ENCODE measurements at regions not wholly inside any gene's neighbourhood (a gene's known extent, or its start where the extent isn't known, plus 50 kb on each side); places are given as distances from the start of the nearest gene placed in this dataset.

DNA sequence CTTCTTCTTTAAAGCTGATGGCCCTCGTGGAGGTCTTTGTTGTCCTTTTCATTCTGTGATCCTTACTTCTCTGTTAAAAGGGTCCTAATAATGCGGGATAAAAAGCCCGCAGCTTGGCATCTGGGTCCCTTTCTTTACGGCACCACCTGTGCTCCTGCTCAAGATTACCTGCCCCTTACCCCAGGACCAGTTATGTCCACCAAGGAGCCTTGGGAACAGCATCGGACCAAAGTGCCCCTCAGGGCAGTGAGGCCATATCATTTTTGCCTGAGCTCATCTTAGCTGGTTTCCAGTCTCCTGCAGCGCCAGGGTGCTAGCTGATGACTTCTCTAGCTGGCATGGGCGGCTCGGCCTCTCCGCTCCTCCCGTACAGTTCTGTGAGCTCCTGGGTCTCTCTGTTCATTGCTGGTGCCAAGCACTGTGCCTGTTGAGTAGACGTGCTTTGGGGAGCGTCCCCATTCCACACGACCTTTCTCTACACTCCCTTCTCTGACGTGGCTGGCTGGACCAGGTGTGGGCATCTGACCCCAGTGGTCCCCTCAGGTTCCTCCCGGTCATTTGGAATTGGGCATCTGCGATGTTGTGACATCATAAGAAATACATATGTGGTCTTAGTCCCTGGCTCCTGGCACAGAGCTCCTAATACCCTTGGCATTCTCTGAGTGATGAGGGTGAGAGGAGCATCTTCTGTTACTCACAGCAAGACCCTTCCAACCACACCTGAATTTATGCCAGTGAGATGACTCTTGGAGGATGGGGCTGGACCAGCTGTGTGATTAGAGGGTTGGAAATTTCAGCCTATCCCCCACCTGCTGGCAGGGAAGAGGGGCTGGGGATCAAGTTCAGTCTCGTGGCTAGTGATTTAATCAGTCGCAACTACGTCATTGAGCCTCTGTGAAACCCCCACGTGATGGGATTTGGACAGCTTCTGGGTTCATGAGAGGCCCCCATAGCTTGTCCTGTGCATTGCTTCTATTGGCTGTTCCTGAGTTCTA, 134.2 kb upstream of the HS6ST1 start:
- no peak for FAIRE-seq

- no peak for FAIRE-seq
These were observed 136.5 kb upstream of the HS6ST1 start for GRCh38 chr2:128454980-128455720.

DNA sequence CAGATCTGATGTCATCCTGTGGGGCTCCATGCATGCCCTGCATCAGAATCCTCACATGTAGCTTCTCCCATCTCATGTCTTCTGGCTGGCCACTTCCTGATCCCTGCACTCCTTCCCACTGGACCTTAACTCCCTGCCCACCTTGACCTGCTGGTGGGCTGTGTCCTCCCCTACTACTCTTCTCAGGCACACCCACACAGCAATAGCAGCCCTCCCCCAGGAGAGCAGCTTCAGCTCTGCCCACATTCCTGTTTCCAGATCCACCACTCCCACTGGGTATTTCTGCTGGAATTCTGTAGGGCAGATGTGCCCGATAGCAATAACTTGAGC, 137.0 kb upstream of the HS6ST1 start:
- no peak for FAIRE-seq

DNA sequence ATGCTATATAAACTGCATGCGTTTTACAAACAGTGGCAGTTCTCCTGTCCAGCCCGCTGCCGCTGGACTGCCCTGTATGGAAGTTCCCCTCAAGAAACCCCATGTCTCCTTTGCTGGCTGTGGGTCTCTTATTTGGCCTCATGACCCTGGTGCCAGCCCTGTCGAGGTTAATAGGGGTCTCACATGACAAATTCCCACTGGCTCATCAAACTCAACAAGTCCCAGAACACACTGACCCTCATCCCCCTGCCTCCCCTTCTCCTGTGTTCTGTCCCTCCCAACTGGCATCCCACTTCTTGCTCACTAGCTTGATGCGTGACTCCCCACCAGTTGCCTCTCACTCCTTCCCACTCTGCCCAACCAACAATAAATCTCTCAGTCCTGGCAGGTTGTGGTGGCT, 137.6 kb upstream of the HS6ST1 start:
- no peak for FAIRE-seq

DNA sequence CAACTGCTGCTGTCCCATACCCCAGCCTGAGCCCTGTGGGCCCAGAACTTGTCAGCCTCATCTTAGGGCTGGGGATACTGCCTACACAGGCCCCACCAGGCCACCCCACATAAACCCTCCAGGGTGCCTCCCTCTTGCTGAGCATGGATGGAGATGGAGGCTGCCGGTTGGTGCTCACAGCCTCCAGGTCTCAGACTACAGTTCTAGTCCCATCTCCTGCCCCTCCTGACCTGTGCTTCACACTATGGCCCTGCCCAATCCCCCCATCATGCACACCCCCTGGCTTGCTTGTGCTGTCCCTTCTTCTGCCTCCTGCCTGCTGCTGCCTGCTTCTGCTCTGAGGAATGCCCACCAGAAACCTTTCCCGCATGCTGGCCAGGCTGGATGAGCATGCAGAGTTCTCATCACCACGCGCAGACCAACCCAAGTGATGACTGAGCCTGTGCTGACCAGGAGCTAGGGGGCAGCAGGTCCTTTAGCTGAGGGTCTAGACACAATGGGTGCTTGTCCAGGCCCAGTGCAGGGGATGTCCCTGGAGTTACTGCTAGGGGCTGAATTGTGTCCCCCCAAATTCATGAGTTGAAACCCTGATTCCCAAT, 138.4 kb upstream of the HS6ST1 start:
- no peak for FAIRE-seq

DNA sequence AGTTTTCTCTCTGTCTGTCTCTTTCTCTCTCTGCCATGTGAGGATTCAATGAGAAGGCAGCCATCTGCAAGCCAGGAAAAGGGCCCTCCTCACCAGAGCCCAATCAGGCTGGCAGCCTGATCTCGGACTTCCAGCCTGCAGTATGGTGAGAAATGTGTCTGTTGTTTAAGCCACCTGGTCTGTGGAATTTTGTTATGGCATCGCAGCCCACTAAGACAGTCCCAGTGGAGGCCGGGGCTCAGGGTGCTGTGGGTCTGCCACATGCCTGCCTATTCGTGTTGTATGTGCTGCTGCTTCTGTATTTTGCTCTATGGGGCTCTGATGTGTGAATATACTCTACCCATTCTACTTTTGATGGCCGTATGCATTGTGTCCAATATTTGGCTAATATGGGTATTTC, 139.0 kb upstream of the HS6ST1 start:
- no peak for FAIRE-seq

DNA sequence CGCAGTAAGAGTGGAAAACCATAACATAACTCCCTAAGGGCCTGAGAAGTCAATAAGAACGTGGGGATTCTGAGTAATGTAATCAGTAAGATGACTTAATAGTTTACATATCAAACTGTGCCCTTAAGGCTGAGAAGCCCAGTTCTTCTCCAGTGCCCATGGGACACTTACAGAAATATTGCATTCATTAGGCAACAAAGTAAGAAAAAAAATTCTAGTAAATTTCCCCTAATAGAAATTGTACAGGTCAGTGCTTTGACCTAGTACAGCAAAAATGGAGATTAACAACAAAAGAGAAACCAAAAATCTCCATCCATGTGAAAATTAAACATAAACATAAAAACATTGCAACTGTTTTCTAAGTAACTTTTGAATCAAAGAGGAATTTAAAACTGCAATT, 139.8 kb upstream of the HS6ST1 start:
- FAIRE-seq = no peak

GRCh38 chr2:128464456-128464855, 145.8 kb upstream of the HS6ST1 start:
- no peak for FAIRE-seq

GRCh38 chr2:128465246-128466170, 146.8 kb upstream of the HS6ST1 start:
- no peak for FAIRE-seq

DNA sequence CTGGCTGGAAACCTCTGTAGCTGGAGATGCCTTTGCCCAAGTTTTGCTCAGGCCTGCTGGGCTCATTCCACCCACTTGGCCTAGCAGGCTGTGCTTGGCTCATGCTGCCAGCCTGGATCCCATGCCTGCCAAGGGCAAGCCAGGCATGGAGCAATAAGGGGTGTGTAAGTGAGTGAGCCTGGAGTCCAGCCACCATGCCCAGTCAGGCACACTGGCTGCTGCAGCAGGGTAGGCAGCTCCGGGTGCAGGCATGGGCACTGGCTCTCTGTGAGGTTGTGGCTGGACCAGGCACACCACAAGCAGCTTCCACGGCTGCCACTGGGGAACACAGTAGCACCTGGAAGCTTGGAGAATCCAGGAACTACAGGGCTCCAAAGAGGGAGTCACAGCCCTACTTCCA, 147.7 kb upstream of the HS6ST1 start:
- FAIRE-seq = no peak

DNA sequence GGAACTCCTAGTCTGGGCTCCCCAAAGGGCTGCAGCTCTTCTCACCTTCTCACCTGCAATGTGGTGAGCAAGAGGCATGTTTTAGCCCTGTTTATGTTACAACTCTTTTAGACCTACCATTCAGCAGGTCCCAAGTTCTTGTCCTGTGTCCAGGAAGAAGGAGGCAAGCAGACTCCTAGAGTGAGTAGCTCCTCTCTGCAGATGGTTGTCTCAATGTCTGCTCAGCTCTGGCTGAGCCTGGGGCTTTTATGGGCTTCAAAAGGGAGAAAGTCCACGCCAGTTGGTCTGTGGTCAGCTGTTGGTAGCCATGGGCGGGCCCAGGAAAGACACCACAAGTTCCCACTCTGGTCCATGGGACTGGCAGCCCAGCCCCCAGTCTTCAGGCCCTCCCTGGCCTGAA, 148.1 kb upstream of the HS6ST1 start:
- no peak for FAIRE-seq

- FAIRE-seq = no peak
These were observed 148.8 kb upstream of the HS6ST1 start for GRCh38 chr2:128467321-128467969.

DNA sequence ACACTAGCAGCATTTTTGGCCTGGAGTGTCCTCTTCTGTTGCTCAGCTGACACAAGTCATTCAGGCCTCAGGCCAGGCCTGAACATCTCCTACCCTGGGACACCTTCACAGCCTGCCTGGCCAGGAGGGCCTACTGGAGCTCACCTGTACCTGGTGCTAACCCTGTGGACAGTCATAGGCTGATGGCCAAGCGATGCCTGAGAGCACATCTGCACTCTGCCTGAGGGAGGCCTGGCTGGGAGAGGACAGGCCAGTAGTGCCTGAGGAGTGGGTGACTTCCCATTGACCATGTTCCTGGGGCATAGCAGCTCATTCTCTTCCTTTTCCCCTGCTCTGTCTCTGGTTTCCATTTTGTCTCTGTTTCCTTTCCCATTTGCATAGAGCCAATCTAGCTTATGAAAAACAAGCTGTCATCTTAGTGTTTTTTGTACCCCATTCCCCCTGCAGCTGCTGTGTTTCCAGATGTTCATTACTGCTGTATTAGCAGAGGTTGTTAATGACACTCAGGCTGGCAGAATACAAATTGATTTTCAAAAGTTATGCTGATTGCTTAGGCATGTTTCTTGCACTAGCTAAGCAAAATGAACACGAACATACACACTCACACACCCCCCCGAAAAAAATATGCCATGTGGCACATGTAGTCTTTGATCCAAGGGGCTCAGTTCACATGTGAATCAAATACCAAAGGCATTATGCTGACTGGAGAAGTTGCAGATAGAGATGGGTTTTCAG, 149.7 kb upstream of the HS6ST1 start:
- FAIRE-seq = no peak

DNA sequence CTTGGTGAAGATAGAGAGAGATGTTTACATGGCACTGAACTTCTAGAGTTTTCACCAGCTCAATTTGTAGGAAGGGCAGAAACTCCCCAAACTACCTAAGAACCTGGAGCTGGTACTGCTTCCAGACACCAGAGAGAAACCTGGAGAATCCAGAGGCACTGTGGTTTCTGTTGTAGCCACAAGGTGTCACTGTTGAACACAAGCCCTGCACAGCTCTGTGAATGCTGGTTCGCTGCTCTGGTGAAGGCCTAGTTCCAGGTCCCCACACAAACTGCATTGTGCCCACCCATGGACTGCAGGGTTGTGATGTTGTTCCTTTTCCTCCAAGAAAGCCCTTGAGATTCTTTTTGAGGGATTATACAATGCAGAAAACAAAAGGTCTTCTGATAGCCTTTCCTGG, 150.5 kb upstream of the HS6ST1 start:
- FAIRE-seq = no peak

GRCh38 chr2:128469875-128470274, 151.2 kb upstream of the HS6ST1 start:
- no peak for FAIRE-seq

DNA sequence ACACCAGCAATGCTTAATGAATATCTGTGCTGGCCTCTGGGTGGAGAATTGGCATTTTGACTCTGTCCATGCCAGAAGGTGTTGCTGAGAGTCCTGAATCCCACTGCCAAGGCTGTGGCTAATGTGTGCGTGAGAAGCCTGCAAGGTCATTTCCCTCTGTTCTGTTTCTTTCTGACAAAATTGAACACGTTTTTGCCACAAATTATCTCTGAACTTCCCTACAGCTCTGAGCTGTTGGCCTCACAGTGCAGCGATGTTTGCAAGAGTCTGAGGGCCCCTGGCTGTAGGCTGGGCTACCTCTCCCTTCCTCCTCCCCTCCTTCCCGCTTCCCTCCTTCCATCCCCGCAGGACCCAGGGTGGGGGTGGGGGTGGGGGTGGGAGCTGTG, 154.1 kb upstream of the HS6ST1 start:
- no peak for FAIRE-seq

- no peak for FAIRE-seq
These were observed 154.7 kb upstream of the HS6ST1 start for GRCh38 chr2:128473175-128474035.

DNA sequence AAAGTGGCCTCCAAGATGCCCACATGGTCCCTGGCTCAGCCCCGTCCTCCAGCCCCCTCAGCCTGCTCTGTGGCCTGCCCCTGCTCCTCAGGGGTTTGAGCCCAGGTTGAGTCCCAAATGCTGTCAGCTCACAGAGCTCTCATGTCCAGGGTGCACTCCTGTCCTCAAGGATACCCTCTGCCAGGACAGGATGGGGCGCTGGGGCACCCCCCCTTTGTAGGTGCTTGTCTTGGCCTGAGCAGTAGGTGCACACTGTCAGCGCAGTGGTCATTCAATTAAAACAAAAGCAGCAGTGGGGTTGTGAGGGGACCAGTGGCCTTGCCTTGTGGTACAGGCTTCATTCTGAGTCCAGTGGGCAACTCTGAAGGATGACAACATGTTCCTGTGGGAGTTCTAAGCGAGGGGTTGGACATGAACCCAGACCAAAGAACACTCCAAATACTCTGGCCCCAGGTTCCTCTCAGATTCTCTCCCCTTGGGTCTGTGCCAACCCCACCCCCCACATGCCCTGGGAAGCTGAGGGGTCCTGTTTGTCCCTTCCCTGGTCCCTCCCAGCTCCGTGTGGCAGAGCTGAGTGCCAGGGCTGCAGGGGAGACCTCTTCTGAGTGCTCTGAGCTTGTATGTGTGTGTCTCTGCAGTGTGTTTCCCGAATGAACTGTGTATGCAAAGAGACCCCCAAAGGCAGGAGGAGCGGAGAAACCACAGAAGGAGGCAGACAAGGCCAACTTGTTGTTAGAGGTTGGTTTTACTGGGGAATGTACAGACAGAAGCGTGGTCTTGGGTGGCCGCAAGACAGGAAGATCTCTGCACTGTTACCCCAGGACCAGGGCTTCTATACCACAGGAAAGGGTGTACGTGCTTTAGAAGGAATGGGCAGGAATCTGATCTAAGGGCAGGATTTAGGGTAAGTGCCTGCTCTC, 155.6 kb upstream of the HS6ST1 start:
- no peak for FAIRE-seq

GRCh38 chr2:128474962-128475361, 156.3 kb upstream of the HS6ST1 start:
- no peak for FAIRE-seq

Data from endometrium (tissue), 2 donors.